IPS-NIHi11 (cell line): ENCODE measurements at regions not wholly inside any gene's neighbourhood (a gene's known extent, or its start where the extent isn't known, plus 50 kb on each side); places are given as distances from the start of the nearest gene placed in this dataset.
A peak's percentile ranks its signal among the peaks of the same experiment; 100 is the strongest.

Experiments used
- DNase-seq: peaks from one replicate; pipeline ENCODE4 v3.0.0; 2012; ENCODE audit warnings: mixed read lengths, low spot score

DNA sequence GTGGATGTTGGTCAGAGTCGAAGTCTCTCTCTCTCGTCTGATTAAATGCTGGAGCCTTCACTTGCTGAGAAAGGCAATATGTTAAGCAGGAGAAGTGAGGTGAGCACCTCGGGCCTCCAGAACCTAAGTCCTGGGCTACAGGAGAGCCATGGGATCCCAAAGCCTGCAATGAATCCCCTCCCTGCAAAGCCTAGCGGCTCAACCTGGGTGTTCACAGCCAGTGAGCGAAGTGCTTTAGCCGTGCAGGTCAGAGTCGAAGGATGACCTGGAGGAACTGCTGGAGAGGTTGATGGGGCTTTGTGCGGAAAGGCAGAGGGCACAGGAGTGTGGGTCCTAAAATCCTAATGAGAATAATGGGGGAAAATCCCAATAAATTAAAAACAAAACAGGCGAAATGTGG lies 267.8 kb downstream of the ENGASE start:
- no peak for DNase-seq

DNA sequence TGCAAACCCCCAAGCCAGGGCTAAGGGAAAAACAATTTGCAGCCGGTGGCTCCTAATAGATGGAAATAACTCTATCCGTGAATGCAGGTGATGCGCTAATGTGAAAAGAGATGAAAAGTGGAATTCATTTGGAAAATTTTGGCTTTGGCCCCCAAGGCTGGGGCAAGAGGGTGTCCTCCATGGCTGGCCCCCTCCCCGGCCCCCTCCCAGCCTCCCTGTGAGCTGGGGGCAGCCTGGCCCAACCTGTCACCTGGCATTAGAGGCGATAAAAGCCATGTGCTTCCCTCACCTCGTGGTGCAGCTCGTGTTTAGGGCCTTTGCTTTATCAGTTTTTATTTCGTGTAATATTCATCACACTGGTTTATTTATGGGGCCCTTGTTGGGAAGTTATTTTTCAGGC lies 267.2 kb downstream of the ENGASE start:
- no peak for DNase-seq

DNA sequence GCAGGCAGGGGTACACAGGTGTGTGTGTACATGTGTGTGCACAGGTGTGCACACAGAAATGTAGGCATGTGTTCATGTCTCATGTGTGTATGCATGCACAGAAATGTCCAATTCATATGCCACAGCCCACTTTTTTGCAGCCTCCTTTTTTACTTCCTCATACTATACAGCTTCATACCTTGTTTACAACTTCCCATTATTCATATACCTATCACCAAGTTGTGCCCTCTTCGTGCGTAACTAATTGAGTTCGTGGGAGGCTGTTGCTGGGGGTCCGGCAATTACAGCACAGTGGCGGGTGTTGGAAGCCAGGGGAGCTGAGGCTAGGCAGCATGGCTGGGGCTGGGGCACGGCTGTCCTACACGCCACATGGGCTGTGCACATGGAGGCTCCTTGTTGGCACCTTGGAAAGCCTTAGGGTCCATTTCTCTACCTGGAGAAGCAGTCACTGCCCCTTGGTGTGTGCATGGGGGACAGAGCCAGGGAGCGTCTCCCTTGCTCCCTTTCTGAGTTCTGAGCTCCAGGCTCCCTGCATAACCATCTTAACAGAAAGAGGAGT lies 266.7 kb downstream of the ENGASE start:
- DNase-seq = no peak

DNA sequence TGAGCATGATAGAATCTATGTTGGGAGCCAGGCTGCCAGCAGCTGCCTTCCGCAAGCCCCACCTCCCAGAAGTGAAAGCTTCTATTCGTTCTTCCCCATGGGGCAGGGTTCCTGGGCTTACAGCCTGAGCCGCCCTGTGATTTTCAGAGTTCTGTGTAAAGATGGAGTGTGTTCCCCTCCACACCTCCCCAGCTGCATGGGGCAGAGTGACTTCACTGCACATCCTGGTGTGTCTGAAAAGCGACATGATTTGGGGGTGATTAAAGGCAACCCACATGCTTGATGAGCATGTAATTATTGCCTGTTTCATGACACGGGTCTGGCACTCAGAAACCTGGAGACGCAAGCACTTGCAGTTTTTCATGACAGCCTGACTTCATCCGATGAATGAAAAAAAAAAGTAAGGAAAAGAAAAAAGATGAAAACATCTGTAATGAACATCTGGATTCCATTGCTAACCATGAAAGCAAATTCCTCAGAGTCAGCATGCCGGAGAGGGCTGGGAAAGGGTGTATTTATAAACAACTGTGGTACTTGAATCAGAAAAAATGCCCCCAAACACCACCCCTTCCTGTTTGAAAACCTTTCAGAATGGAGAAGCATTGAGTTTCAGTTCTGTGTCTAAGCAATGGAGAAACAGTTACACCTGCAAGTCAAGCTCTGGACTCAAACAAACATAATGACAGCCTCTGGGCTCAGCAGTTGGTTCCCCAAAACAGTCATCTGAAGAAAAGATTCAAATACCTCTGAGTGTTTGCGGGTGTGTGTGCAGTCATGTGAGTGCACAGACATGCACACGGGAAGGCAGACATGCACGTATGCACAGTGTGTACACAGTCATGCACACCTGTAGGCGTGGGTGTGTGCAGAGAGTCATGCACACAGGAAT lies 266.0 kb downstream of the ENGASE start:
- DNase-seq = no peak

DNA sequence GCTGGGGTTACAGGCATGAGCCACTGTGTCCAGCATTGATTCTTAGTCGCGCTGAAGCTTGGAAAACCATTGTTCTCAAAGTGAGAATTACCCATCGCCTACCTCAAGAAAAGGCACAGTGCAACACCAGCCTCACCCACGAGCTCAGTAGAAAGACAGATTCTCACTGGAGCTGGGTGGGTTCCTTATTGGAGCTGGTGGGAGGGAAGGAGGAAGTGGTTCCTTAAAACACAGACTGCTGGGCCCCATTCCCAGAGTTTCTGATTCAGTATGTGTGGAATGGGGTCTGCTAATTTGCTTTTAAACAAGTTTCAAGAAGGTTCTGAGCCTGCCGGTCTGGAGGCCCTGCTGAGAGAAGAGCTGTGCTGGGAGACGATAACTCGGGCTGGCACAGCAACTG lies 264.7 kb downstream of the ENGASE start:
- DNase-seq = no peak

DNA sequence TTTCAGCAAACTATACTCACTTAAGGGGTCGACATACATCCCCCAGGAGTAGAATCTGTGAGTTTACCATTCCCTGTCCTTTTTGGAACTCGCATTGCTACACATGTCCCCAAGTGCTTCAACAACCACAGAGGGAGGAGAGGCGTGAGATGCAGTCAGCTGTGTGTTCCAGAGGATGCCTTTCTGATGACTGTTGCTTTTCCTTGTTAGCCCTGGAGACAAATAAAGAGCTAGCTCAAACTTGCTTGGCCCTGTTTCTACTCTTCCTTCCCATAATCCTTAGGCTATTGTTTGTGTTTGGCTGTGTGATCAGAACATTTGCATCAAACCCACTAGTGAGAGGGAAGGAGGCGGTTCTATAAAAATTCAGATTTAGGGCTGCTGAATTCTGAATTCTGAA lies 264.0 kb downstream of the ENGASE start:
- no peak for DNase-seq

DNA sequence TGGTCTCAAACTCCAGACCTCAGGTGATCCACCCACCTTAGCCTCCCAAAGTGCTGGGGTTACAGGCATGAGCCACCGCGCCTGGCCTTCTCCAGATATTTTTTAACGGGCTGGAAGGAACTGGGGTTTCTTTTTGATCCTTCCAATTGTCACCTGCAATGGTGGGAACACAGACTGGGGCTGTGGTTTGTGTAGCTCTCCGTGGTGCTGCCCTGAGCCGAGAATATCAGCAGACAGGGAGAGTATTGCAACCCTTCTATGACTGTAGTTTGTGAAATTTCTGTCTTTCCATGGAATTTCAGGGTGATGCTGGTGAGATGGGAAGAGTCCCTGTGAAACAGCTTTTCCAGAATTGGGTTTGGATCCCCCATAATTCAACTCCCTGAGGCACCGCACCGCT lies 263.5 kb downstream of the ENGASE start:
- peak; percentile 64 for DNase-seq

DNA sequence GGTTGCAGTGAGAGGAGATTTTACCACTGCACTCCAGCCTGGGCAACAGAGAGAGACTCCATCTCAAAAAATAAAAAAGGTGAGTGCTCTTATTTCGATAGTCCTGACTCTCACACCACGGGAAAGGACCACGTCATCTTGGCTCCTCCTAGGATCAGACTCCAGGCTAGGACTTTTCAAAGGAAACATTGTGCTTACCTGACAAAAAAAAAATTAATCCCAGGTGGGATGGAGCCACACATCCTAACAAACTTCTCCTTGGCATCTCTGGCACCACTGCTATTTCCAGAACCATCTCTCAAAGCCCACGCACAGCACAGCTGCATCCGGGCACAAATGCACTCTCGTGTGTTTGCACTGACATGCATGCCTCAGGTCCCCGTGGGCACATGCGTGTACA lies 262.4 kb downstream of the ENGASE start:
- no peak for DNase-seq

DNA sequence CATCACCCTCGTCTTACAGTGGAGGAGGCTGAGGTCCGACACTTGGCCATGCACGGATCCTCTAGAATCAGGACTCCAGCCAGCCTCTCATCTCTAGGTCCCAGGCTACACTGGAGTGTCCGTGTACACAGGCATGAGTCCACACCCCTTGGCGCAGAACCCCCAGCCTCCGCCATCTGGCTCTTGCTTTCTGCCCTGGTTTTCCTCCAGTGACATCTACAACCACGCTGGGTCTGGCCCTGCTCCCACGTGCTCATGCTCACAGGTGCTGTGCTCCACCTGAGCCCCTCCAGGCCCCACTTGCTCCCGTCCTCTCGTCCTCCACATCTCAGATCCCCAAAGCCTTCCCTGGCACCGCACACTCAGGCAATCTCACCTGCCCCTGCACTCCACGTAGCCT lies 260.8 kb downstream of the ENGASE start:
- DNase-seq = no peak

DNA sequence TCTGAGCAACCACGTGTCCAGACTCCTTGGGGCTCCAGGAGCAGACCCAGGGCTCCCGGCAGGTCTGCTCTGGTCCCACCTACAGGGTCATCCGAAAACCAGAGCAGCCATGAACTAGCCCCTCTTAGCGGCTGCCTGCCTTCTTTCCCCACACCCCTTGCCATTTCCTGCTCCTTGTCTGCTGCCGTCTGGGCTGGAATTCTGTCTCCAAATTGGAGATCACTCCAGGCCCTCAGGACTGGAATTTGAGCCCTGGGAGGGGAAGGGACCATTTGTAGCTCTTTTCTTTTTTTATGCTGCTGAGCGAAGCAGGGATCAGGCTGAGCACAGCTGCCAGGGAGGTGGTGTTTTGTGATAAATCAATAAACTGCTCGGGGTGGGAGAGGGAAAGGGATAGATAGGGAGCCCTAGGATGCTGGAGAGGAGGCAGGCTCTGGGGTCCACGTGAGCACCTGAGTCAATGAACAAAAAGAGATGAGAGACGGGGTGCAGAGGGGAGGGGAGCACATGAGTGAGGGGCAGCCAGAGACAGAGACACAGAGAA lies 257.5 kb downstream of the ENGASE start:
- no peak for DNase-seq

DNA sequence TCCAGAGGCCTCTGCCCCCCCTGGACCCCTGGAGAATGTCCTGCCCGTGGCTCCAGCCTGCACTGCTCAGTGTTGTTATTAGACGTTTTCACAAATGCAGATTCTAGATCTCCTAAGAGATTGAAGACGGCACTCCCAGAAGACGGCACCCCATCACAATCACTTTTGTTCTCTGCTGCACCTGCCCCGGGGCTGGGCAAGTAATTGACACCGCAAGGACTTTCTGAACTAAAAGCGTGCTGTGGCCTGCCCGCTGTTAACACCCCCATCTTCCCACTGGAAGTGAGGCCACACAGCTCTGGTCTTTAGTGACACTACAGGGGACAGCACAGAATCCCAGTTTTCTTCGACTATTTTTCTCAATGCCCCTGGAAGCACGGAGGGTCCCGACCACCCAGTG lies 256.9 kb downstream of the ENGASE start:
- no peak for DNase-seq

DNA sequence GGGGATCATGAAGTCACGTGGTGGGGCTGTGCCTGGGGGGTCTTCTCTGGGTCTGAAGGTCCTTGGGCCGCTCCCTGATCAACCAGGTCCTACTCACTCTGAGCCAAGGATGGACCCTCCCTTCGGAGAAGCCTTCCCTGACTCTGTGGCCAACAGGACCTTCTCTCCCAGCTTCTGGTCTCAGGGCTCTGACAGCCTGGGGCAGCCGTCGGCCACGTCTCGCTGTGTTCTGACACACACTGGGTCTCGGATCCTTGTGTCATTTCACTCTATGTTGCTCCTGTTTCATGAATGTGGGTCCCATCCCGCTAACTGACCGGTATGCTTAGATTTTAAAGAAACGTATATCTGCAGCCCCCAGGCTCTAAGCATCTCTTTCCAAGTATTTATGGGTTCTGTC lies 256.1 kb downstream of the ENGASE start:
- DNase-seq = no peak

DNA sequence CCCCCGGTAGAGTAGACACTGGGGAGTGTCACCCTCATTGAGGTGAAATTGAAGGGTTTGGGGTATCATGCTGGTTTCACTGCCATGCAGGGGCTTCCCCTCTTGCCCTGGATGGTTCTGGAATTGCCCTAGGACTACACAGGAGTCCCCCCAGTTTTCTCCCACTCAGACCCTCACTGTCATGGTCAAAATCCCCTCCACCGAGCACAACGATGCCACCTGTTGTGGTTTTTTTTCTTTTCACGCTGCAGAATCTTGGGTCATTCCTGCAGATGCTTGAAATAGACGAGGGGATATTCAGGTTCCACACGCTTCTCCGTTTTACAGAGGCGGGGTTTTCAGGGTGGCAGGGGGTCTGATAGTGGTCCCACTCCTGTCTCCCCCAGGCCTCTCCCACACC lies 255.6 kb downstream of the ENGASE start:
- no peak for DNase-seq

DNA sequence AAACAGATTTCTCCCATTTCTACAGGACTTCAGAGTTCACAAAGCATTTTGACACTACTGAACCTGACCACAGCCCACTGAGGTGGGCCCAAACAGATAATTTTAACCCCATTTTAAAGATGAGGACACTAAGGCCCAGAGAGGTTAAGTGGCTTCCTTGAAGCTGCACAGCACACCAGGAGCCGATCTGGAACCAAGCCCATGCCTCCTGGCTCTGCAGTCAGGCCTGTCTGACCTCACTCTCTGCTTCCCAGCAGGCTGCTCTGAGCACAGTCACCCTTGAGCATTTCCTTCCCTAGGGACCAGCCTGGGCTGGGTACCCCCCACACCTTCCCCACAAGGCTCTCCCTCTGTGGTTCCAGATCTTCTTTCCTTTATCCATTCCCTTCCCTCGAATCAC lies 252.2 kb downstream of the ENGASE start:
- no peak for DNase-seq

DNA sequence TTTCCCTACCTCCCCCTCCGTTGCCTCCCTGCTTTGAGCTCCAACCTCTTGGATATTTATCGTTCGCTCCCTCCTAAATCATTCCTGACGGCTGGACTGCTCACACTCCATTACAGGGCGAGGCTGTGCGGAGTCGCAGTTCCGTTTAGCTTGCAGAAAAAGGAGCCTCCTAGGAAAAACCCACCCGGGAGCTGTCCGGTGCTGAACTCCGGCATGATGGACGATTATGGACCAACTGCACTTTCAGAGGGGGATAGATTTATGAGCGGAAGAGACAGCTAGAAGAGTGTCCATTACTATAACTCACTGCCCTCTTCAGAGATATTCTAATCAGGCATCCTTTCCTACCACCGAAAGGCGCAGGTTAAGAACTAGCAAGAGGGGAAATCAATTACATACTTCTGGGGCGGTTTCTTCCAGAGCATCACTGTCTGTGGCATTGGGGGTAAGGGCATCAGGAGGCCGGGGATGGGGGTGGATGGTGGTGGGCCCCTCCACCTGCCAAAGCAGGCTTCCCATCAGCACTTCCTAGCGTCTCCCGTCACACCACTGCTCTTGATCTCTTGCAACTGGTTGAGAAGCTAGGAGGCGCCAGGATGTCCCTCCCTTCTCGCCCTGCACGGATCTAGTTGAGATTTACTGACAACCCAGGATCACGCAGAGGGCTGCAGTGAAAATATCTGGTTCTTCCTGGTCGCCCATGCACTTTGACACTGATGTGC lies 251.2 kb downstream of the ENGASE start:
- peak; percentile 84 for DNase-seq

DNA sequence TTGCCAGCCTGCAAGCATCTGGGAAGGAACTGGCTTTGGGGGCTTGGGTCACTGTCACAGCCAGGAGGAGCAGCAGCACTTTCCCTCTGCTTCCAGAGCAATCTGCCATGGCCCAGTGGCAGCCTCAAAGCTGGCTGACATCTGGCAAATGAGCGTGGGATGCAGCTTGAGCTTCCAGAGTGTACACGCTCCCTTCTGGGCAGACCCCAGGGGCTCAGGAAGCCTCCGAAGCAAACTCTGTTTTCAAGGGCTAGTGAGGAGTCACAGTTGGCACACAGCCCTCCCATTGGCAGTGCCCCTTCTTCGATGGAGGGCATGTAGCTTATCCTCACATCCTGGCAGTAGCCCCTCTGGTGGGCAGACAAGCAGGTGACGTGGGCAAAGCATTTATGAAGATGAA lies 249.6 kb downstream of the ENGASE start:
- DNase-seq = no peak

DNA sequence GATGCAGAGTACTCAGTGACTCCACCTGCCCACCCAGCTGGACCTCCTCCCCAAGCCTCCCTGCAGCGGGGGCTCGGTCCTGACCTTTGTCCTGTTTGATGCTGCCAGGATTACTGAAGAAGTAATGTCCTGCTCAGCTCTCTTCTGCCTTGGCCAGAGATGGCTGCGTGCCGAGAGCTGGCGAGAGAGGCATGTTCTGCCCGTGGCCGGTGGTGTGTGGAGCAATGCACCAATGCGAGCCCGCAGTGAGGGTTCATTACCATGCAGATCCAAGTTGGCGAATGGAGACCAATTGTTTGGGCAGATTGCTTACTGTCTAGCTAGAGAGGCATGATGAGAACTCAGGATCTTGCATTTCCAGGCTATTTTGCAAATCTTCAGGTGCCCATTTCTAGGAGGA lies 248.9 kb downstream of the ENGASE start:
- no peak for DNase-seq

DNA sequence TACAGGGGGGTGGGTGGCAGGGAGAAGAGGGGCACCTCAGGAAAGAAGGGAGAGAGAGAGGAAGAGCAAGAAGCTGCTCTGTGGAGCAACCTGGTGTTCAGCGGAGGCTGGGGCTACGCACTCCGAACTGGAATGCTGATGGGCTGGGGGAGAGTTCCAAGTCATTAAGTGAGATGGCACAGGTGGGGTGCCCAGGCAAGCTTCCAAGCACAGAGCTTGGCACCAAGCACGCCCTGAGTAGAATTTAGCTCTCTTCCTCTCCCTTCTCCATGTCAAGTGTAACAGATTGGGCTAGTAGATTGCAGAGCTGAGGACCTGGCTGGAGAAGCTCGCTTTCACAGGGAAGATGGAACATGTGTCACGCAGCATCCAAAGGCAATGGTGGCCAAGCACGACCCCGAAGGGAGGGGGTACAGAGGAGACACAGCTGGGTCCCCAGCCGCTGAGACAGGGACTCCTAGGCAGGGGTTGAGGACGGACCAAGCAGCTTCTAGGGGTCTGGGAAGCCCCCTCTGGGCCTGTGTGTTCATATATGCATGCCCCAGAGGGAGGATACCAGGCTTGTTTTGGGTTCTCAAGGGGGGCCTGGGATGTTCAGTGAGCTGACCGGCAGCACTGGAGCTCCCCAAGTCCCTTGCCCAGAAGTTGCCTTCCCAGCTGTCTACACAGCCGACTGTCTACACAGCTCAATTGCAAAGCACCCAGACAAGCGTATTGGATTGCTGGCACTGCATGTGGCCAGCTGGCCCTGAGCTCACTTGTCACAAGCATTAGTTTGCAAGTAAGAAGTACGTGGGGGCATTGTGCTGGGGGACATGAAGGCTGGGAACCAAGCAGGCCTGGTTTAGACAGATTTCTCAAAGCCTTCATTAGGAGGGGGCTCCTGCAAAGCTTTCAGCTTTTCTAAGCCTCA lies 247.8 kb downstream of the ENGASE start:
- no peak for DNase-seq

DNA sequence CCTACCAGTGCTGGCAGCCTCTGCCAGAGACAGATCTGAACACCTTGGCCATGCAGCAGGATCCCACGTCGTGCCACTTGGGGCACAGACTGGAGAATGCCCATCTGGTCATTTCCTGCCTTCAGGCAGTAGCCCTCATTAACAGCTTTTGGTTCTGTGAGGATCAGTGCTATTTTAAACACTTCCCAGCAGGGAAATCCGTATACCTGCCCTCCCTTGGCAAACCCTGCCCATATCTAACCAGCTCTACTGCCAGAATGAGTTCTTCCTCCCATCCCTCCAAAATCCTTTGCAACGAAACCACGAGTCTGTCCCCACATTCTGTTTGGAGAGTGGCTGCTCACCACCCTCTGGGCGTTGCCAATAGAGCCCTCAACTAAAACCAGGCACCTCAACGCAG lies 245.7 kb downstream of the ENGASE start:
- DNase-seq = no peak

DNA sequence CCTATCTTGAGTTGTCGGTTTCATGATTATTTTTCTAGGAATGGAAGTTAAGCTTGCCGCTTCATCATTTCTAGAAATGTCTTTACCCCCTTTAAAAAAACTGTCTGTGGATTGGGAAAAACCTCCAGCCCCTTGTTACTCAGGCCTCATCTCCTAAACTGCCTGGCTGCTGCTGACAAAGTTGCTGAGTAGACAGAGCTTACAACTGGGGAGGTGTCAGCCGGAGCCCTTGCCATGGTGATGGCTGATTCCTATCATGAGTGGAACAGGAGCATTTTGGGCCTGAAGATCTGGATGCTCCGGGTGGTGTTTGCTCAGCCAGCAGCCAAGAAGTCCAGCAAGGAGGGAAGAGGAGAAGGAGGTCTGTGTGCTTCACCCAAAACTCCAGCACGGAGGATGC lies 243.3 kb downstream of the ENGASE start:
- DNase-seq = no peak

DNA sequence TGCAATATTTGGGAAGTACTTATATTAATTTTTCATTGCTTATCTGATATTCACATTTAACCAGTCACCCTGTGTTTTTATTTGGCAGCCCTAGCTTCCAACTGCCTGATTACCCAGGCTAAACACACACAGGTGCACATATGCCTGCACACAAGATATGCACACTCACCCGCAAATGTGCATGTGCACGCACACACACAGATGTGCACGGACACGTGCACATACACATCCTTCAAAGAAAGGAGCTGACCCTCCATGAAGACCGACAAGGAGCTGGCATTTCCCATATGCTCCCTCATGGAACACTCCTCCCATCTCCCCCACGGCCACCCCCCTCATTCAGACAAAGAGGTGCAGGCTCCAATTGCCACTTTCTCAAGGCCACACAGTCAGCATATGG lies 242.2 kb downstream of the ENGASE start:
- no peak for DNase-seq
